HL-60 (cell line): ENCODE measurements at regions not wholly inside any gene's neighbourhood (a gene's known extent, or its start where the extent isn't known, plus 50 kb on each side); places are given as distances from the start of the nearest gene placed in this dataset.

Experiments
- GABPA ChIP-seq: IDR thresholded peaks from 2 replicates; pipeline ENCODE4 v1.6.1; 2012; ENCODE audit warnings: low read depth
- POLR2AphosphoS5 ChIP-seq: IDR thresholded peaks from 2 replicates; pipeline ENCODE4 v1.6.1; 2012; ENCODE audit warnings: low read depth
- SPI1 ChIP-seq: IDR thresholded peaks from 2 replicates; pipeline ENCODE4 v1.6.1; 2012; ENCODE audit warnings: low read depth, mild to moderate bottlenecking, borderline replicate concordance
- TF ChIP-seq, protein P1 (sequence below): IDR thresholded peaks from one replicate; pipeline ENCODE4 v1.5.1; 2011; ENCODE audit warnings: low read length, control low read depth, inconsistent platforms; ENCODE audit not compliant: insufficient read depth
- TF ChIP-seq, protein P2 (sequence below): IDR thresholded peaks from 2 replicates; pipeline ENCODE4 v1.6.1; 2012; ENCODE audit warnings: low read depth; ENCODE audit not compliant: insufficient replicate concordance

DNA sequence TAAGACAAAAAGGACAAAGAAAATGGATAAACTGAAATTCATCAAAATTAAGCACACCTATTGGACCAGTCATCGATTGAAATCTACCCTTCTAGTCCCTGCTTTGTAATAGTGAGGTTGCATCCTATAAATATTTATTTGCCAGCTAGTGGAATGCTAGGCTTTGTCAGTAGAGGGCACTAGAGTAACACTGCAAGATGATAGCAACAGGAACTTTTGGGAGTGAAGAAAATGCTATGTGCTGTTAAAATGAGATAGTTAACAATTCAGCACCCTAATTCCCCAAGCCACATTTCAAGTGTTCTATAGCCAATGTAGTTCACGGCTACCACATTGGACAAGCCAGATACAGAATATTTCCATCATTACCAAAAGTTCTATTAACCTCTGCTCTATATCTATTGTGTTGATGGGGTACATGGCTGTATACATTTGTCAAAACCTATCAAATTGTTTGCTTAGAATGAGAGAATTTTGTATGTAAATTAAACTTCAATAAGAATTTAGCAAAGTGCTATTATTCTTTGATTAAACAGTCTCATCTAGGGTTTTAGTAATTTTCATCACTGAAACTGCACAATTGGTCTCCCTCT, 69.8 kb downstream of the LSMEM1 start:
- TF ChIP-seq, protein P1, sequence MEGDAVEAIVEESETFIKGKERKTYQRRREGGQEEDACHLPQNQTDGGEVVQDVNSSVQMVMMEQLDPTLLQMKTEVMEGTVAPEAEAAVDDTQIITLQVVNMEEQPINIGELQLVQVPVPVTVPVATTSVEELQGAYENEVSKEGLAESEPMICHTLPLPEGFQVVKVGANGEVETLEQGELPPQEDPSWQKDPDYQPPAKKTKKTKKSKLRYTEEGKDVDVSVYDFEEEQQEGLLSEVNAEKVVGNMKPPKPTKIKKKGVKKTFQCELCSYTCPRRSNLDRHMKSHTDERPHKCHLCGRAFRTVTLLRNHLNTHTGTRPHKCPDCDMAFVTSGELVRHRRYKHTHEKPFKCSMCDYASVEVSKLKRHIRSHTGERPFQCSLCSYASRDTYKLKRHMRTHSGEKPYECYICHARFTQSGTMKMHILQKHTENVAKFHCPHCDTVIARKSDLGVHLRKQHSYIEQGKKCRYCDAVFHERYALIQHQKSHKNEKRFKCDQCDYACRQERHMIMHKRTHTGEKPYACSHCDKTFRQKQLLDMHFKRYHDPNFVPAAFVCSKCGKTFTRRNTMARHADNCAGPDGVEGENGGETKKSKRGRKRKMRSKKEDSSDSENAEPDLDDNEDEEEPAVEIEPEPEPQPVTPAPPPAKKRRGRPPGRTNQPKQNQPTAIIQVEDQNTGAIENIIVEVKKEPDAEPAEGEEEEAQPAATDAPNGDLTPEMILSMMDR: peak; percentile 92
- no peak for TF ChIP-seq POLR2AphosphoS5
- TF ChIP-seq, protein P2, sequence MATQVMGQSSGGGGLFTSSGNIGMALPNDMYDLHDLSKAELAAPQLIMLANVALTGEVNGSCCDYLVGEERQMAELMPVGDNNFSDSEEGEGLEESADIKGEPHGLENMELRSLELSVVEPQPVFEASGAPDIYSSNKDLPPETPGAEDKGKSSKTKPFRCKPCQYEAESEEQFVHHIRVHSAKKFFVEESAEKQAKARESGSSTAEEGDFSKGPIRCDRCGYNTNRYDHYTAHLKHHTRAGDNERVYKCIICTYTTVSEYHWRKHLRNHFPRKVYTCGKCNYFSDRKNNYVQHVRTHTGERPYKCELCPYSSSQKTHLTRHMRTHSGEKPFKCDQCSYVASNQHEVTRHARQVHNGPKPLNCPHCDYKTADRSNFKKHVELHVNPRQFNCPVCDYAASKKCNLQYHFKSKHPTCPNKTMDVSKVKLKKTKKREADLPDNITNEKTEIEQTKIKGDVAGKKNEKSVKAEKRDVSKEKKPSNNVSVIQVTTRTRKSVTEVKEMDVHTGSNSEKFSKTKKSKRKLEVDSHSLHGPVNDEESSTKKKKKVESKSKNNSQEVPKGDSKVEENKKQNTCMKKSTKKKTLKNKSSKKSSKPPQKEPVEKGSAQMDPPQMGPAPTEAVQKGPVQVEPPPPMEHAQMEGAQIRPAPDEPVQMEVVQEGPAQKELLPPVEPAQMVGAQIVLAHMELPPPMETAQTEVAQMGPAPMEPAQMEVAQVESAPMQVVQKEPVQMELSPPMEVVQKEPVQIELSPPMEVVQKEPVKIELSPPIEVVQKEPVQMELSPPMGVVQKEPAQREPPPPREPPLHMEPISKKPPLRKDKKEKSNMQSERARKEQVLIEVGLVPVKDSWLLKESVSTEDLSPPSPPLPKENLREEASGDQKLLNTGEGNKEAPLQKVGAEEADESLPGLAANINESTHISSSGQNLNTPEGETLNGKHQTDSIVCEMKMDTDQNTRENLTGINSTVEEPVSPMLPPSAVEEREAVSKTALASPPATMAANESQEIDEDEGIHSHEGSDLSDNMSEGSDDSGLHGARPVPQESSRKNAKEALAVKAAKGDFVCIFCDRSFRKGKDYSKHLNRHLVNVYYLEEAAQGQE: no peak
- no peak for TF ChIP-seq GABPA
- no peak for TF ChIP-seq SPI1
